ENCODE measurements at regions not wholly inside any gene's neighbourhood (a gene's known extent, or its start where the extent isn't known, plus 50 kb on each side); places are given as distances from the start of the nearest gene placed in this dataset.

DNA sequence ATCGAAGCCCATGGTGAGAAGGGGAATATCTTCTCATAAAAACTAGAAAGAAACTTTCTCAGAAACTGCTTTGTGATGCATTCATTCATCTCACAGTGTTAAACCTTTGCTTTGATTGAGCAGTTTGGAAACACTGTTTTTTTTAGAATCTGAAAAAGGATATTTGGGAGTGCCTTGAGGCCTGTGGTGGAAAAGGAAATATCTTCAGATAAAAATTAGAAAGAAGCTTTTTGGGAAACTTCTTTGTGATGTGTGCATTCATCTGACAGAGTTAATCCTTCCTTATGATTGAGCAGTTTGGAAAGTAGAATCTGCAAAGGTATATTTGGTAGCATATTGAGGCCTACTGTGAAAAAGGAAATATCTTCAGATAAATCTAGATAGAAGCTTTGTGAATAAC is 1594.9 kb downstream of the UQCRFS1 start:
- TF ChIP-seq, protein P1, sequence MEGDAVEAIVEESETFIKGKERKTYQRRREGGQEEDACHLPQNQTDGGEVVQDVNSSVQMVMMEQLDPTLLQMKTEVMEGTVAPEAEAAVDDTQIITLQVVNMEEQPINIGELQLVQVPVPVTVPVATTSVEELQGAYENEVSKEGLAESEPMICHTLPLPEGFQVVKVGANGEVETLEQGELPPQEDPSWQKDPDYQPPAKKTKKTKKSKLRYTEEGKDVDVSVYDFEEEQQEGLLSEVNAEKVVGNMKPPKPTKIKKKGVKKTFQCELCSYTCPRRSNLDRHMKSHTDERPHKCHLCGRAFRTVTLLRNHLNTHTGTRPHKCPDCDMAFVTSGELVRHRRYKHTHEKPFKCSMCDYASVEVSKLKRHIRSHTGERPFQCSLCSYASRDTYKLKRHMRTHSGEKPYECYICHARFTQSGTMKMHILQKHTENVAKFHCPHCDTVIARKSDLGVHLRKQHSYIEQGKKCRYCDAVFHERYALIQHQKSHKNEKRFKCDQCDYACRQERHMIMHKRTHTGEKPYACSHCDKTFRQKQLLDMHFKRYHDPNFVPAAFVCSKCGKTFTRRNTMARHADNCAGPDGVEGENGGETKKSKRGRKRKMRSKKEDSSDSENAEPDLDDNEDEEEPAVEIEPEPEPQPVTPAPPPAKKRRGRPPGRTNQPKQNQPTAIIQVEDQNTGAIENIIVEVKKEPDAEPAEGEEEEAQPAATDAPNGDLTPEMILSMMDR (IDR thresholded peaks at IDR 0.05) = no peak
- TF ChIP-seq POLR2A (IDR thresholded peaks at IDR 0.05) = no peak
